NCI-H2081 treated with DMSO at 0.1 percent for 48 hours (cell line): ENCODE measurements at regions not wholly inside any gene's neighbourhood (a gene's known extent, or its start where the extent isn't known, plus 50 kb on each side); places are given as distances from the start of the nearest gene placed in this dataset.

Experiments used
- DNase-seq: peaks from one replicate; lab custom pipeline; 2025; lab: John Stamatoyannopoulos, UW

DNA sequence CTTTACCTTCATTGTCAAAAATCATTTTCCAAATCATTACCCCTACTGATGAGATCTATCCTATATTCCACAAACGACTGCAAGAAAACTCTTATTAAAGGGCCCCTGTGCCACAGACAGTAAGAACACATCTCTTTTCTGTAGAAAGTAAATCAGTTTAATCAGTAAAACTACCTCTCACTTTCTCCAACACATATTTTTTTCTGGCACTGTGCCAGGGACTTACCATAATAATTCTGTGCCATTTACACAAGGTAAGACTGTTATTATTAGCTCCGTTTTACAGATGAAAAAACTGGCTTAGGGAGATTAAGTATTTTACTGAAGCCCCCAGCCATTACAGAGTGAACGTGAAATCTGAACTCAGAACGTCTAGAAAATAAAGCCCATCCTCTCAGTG, 587.0 kb upstream of the COX7C start:
- DNase-seq, result no peak

DNA sequence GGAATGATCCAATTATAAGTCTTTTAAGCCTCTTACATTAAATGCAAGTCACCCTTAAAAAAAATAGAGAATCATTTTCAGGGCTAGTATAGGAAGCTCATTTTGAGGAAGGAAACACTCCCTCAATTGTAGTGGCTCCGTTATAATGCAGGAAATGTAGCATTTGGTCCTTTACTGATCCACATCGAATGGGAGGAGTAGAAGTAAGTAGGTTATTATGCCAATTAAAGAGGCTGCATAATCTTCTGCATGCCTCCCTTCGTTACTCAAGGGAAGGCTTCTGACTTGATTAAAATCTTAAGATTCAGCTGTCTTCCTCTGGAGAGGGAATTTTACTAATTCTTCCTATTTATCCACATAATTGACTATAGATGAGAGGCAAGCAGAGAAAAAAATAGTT, 579.2 kb upstream of the COX7C start:
- DNase-seq, result no peak

DNA sequence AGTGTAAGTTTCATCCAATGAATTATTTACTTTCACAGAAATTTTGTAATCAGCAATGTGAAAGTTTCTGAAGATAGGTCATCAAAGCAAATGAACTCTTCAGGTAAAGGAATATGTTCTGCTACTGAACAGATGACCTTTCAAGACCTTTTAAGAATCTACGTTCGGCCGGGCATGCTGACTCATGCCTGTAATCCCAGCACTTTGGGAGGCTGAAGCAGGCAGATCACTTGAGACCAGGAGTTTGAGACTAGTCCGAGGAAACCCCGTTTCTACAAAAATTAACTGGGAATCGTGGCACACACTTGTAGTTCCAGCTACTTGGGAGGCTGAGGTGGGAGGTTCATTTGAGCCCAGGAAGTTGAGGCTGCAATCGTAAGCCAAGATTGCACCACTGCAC, 578.4 kb upstream of the COX7C start:
- no peak for DNase-seq

- no peak for DNase-seq
Measured at GRCh38 chr5:86070719-86071118, 547.0 kb upstream of the COX7C start.

DNA sequence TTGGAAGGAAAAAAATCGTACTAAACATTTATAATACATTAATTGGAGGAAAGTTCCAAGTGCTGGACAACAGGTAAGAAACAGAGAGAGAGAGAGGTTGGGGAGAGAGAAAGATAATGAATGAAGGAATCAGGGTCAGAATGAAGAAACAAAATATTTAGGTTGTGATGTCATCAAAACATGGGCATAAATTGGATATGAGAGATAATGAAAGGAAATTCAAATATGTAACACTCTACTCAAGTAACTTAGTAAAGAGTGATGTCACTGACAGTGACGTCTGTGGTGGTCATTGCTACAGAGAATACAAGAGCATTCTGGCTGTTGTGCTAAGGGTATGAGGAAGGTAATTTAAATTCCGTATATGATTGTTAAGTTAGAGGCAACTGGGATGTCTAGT, 543.4 kb upstream of the COX7C start:
- no peak for DNase-seq

DNA sequence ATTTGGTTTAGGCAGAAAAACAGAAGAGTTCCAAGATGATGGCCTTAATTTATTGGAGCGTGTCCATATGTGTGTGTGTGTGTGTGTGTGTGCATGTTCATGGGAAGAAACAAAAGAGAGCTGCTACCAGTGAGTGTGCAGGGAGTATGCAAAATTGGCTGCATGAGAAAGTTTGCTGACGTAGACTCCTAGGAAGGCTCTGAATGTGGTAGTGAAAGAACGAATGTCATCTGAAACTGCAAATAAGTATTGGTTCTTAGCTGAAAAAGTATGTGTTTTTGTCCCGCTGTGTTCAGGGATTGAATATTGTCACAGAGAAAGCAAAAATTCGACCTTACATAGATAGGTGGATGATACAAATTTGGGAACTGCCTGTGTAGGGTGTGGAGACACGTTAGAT, 542.6 kb upstream of the COX7C start:
- DNase-seq, result no peak

DNA sequence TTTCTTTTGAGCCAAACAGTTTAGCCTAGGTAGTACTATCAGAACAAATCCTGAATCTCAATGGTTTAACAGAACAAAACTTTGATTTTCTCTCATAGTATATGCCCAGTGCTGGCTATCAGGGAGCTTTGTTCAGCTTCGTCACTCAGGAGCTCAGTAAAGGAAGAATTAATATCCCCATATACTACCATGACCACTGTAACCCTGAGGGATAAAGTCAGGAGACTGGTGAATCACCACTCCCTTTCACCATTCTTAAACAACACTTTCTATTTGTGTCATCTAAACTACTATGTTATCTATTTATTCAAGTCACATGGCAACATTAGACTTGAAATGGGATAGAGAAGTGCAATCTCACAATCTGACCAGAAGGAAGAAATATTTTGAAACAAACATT, 522.6 kb upstream of the COX7C start:
- DNase-seq, result no peak

DNA sequence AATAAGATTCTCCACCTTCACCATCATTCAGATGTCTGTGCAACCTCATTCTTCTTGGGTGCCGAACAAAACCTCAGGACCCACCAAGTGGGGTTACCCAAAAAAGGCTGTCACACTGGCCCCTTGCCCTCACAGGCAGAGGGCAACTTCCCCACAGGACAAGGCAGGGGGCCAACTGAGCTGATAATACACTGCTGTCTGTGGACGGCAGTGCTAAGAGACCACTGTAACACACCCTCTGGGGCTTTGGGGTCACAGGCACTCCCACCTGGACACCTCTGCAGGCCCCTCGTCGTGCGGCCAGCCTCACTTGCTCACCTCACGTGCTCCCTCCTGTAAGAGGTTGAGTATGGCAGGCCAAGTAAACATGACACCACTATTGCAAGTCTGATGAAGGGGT, 515.8 kb upstream of the COX7C start:
- DNase-seq, result no peak

- no peak for DNase-seq
Measured at GRCh38 chr5:86108825-86109224, 508.9 kb upstream of the COX7C start.

- DNase-seq, result no peak
Measured at GRCh38 chr5:86112249-86112648, 505.5 kb upstream of the COX7C start.

DNA sequence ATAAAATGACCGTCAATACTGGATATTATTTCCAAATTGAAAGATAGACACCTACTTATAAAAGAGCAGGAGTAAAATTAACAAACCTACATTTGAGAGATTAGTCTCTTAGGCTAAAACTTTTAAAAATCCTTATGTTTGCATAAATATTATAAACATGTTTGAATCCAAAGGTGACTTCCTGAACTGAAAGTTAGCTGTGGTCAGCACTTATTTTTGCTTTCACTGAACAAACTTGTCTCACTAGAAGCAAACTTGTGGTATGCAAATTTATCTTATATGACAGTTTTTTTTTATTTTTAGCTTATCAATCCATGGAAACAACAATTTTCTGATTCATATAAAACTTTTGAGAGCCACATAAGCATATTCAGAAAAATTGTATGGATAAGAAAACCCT, 502.6 kb upstream of the COX7C start:
- DNase-seq, result no peak

- DNase-seq, result no peak
Measured at GRCh38 chr5:86118542-86118941, 499.2 kb upstream of the COX7C start.

DNA sequence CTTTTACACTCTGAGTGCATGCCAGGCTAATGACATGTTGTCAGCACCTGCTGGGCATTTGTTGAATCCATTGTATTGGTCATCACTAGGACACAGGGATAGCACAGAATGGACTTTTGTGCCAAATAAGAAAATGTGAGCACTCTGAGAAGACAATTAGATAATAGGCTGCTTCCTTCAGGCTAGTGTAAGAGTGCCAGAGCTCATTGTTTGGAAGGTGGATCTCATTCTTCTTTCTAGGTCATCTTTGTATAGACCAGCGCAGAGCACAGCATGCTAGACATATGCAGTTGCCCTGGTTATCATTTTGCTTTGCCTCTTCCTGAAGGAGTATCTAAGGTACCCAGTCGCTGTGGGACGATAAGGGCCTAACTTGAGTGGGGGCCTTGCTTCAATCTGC, 493.4 kb upstream of the COX7C start:
- no peak for DNase-seq

DNA sequence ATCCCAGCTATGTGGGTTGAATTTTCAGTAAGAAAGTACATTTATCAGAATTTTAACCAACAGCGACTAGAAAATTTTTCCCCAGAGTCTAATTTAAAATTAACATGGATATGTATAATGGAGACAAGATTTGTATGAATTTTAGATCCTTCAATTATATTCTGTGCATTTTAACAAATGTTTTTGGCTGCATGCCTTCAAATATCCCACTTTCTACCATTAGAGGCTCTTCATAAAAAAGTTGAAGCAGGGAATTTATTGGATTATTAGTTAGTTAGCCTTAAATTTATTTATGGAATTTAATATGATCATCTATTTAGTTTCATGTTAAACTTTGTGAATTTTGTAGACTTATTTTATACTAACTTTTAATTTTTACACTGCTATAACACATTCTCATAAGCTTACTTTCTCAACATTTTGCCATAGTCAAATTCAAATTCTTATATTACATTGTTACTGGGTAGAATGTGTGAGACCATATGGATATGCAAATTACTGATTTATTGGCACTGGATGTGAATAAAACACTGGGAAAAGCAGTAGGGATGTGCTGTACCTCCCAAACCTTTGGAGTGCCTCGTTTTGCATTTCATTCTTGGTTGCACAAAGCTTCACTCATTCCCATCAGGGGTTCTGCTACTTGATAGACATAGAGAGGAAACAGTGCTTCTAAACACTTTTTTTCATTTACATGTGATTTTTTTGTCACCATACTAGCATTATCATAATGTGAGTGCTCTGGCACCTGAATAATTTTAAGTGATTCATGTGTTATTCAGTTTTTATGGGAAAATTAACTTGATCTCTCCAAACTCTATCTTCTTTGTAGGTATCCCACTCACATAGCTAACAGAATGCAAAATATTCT, 491.8 kb upstream of the COX7C start:
- DNase-seq, result no peak

DNA sequence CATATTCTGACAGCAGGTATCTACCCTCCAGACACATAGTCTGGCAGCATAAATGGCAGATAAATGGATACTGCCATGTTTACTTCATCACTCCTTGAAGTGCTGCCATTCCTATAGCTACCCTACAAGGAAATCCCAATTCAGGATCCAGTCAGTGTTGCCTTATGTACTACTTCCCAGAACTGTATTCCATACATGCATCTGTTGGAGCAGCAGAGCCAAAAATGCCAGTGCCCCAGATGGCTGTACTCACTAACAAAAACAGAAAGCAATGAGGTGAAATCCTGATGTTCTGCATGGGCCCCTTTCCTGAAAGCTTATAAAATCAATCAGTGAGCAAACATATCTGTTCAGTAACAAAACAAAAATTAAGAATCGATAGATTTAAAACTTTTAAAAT, 490.0 kb upstream of the COX7C start:
- no peak for DNase-seq

DNA sequence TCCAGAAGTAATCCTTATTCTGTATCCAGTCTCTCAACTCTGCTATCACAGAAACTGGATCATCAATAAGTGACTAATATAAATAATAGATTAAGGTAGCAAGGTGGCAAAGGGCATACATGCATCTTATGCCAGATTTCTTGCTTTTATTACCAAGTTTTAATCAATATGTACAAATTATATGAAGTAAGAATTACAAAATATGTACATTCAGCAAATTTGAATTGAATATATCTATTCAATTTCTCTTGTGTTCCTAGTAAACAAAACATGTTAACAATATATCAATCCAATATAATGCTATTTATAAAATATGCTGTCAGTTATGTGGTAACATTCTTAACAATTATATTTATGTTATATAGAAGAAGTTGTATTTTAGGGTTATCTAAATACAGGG, 488.7 kb upstream of the COX7C start:
- no peak for DNase-seq

GRCh38 chr5:86137297-86137696, 480.4 kb upstream of the COX7C start:
- DNase-seq, result no peak

DNA sequence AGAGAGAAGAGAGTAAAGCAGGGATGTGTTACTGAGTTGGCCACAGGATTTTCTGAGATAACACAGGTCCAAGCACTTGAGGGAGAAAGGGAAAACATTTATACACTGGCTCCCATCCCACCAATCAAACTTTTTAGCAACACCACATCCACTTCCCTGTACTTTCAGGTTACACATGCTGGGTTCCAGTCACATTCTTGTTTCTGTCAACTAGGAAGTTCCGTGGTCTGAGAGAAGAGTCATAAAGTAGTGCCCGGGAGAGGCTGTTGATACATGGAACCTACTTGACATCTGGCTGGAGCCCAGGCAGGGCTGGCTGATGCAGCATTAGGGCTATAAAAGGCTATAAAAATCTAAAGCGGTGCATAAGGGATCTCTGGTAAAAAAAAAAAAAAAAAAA, 473.9 kb upstream of the COX7C start:
- no peak for DNase-seq

DNA sequence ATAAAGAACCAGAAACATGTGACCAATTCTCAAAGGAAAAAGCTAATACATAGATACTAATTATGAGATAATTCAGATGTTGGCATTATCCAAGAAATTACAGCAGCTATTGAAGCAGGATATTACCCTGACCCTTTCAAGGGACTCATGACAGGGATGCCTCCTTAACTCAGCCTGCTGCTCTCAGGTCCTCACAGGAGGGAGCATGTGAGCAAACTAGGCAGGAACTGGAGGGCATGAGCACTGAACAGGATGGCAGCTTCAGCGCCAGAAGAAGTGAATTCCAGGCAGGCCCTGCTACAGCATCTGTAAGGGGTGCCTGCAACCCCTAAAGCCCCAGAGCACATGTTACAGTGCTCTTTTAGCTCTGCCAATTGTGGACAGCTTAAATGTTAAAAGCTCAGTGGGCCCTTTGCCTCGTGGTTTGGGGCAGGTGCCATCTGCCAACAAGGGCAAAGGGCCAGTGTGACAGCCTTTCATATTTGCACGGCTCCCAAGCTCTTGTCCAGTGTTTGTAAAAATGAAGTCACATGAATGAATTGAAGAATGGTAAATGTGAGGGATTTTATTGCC, 464.7 kb upstream of the COX7C start:
- no peak for DNase-seq

DNA sequence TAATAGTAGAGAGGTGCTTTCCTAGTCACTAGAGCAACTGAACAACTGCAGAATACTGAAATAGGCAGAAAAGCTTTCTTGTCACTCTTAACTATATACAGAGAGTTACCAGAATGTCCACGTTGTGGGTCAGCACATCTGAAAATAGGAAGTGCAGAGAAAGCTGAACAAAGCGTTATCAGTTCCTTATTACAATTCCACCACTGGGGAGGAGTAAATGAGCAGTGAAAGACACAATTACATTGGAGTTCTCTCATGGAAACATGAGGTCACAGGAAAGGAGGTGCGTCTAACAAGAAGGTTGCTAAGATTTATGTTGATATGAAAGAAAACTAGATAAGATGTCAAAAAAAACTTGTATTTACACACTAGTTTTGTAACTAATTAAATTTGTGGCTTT, 461.9 kb upstream of the COX7C start:
- DNase-seq, result no peak

- no peak for DNase-seq
Measured at GRCh38 chr5:86170194-86170593, 447.5 kb upstream of the COX7C start.

DNA sequence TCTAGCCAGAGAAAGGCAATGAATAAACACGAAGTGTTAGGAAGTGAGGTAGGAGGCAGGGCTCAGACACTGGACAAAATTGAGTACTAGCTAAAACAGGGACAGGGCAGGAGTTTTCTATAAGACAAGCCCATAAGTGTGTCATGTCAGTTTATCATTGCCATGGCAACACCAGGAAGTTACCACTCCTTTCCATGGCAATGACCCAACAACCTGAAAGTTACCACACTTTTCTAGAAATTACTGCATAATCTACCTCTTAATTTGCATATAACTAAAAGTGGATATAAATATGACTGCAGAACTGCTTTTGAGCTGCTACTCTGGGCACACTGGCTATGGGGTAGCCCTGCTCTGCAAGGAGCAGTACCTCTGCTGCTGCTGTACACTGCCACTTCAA, 442.5 kb upstream of the COX7C start:
- no peak for DNase-seq

DNA sequence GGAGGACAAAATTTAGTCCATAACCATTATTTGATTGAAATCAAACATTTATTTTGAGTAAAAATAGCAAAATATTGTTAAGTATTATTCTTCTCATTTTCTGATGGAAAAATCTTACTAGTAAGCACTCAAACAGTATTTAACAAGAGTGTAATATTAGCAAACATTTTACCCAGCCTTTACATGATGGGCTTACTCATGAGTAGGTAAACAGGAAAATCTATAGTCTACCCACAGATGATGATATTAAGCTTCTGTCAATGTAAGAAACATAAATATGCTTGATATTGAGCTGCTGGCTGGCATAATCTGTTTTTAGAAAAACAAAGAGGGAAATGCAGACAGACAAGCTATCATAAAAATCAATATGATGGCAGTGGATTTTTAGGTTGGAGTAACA, 418.5 kb upstream of the COX7C start:
- DNase-seq, result no peak

GRCh38 chr5:86228147-86228546, 389.6 kb upstream of the COX7C start:
- DNase-seq, result no peak
